ENCODE measurements at regions not wholly inside any gene's neighbourhood (a gene's known extent, or its start where the extent isn't known, plus 50 kb on each side); places are given as distances from the start of the nearest gene placed in this dataset.

DNA sequence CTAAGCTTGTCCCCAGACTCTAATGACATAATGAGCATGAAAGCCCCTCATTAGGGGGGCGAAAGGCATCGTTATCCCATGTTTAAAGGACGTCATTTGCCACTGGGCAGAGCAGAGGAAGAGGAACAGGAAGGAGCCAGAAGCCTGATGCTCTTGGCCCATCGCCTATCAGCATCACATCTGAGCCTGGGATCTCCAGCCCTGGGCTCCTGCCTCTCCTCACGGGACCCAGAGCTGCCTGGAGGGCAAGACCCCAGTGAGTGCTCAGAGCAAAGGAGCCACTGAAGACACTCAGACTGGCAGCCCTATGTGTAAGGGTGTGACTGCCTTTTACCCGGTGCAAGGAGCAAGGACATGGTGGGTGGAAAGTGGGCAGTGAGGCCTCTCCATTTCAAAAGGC is 115.0 kb upstream of the ZNF507 start:
- TF ChIP-seq, protein P1, sequence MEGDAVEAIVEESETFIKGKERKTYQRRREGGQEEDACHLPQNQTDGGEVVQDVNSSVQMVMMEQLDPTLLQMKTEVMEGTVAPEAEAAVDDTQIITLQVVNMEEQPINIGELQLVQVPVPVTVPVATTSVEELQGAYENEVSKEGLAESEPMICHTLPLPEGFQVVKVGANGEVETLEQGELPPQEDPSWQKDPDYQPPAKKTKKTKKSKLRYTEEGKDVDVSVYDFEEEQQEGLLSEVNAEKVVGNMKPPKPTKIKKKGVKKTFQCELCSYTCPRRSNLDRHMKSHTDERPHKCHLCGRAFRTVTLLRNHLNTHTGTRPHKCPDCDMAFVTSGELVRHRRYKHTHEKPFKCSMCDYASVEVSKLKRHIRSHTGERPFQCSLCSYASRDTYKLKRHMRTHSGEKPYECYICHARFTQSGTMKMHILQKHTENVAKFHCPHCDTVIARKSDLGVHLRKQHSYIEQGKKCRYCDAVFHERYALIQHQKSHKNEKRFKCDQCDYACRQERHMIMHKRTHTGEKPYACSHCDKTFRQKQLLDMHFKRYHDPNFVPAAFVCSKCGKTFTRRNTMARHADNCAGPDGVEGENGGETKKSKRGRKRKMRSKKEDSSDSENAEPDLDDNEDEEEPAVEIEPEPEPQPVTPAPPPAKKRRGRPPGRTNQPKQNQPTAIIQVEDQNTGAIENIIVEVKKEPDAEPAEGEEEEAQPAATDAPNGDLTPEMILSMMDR (conservative IDR thresholded peaks at IDR 0.05) = no peak
- TF ChIP-seq ZFX (IDR thresholded peaks at IDR 0.05) = no peak

Measured in C4-2B (cell line).